ENCODE measurements at regions not wholly inside any gene's neighbourhood (a gene's known extent, or its start where the extent isn't known, plus 50 kb on each side); places are given as distances from the start of the nearest gene placed in this dataset.
"Not testable (repeated sequence)": the region's sequence is repeated elsewhere in the genome, so short reads cannot be mapped to it uniquely, and the experiment has no call there.

- DNase-seq (ENCODE audit: low spot score): no peak
Observed at GRCh38 chr9:18294229-18294628, 179.7 kb upstream of the ADAMTSL1 start.

GRCh38 chr9:18296702-18297055 is 177.3 kb upstream of the ADAMTSL1 start:
- DNase-seq (ENCODE audit: low spot score): no peak

- DNase-seq (ENCODE audit: low spot score): no peak
Observed at GRCh38 chr9:18297056-18297841, 176.7 kb upstream of the ADAMTSL1 start.

- no peak for DNase-seq (ENCODE audit: low spot score)
Observed at GRCh38 chr9:18299449-18299848, 174.5 kb upstream of the ADAMTSL1 start.

GRCh38 chr9:18305167-18305806 is 168.7 kb upstream of the ADAMTSL1 start:
- not testable (repeated sequence) for DNase-seq (ENCODE audit: low spot score)

- DNase-seq (ENCODE audit: low spot score): no peak
Observed at GRCh38 chr9:18314316-18314715, 159.6 kb upstream of the ADAMTSL1 start.

GRCh38 chr9:18317896-18318295 is 156.1 kb upstream of the ADAMTSL1 start:
- no peak for DNase-seq (ENCODE audit: low spot score)

GRCh38 chr9:18319918-18320445 is 154.0 kb upstream of the ADAMTSL1 start:
- DNase-seq (ENCODE audit: low spot score): no peak

- DNase-seq (ENCODE audit: low spot score): no peak
Observed at GRCh38 chr9:18324928-18325745, 148.8 kb upstream of the ADAMTSL1 start.

- not testable (repeated sequence) for DNase-seq (ENCODE audit: low spot score)
Observed at GRCh38 chr9:18325746-18326011, 148.3 kb upstream of the ADAMTSL1 start.

GRCh38 chr9:18327121-18327520 is 146.8 kb upstream of the ADAMTSL1 start:
- DNase-seq (ENCODE audit: low spot score): no peak

GRCh38 chr9:18330401-18331309 is 143.3 kb upstream of the ADAMTSL1 start:
- DNase-seq (ENCODE audit: low spot score): no peak

GRCh38 chr9:18331310-18331684 is 142.7 kb upstream of the ADAMTSL1 start:
- no peak for DNase-seq (ENCODE audit: low spot score)

GRCh38 chr9:18331808-18332209 is 142.1 kb upstream of the ADAMTSL1 start:
- no peak for DNase-seq (ENCODE audit: low spot score)

GRCh38 chr9:18333157-18333556 is 140.8 kb upstream of the ADAMTSL1 start:
- no peak for DNase-seq (ENCODE audit: low spot score)

GRCh38 chr9:18335825-18336224 is 138.1 kb upstream of the ADAMTSL1 start:
- no peak for DNase-seq (ENCODE audit: low spot score)

- no peak for DNase-seq (ENCODE audit: low spot score)
Observed at GRCh38 chr9:18338042-18338441, 135.9 kb upstream of the ADAMTSL1 start.

GRCh38 chr9:18343784-18344183 is 130.2 kb upstream of the ADAMTSL1 start:
- no peak for DNase-seq (ENCODE audit: low spot score)

GRCh38 chr9:18346745-18347144 is 127.2 kb upstream of the ADAMTSL1 start:
- DNase-seq (ENCODE audit: low spot score): no peak

GRCh38 chr9:18347386-18348082 is 126.4 kb upstream of the ADAMTSL1 start:
- DNase-seq (ENCODE audit: low spot score): no peak

GRCh38 chr9:18348083-18348475 is 125.9 kb upstream of the ADAMTSL1 start:
- DNase-seq (ENCODE audit: low spot score): no peak
